ENCODE measurements at regions not wholly inside any gene's neighbourhood (a gene's known extent, or its start where the extent isn't known, plus 50 kb on each side); places are given as distances from the start of the nearest gene placed in this dataset.
"Not testable (repeated sequence)": the region's sequence is repeated elsewhere in the genome, so short reads cannot be mapped to it uniquely, and the experiment has no call there.

DNA sequence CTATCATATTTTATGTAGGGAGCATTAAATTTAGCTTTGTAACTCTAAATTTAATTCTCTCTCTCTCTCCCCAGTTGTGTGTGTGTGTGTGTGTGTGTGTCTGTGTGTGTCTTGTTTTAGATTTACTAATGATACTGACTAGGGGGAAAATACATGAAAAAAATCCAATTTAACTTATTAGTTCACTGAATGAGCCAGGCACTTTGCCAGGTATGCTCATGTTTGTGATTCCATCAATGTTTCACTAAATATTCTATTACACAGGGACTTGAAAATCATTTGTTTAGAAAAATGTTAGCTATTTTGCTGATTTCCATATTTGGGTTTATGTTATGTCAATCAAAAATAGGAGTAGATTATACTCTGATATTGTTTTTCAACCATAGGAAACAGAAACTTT is 203.7 kb upstream of the ZNF804A start:
- no peaks in the 10 kb centered on the region for H3K4me1 ChIP-seq (ENCODE audit: insufficient read depth, low read length)
- no peak overlapping the region for H2AFZ ChIP-seq (ENCODE audit: low read depth, low read length)
- no peaks in the 10 kb centered on the region for H3K27me3 ChIP-seq (ENCODE audit: insufficient read depth, low read length)
- H3K9me3 ChIP-seq (ENCODE audit: low read length), result no peaks in the 10 kb centered on the region
- no peak overlapping the region for H3K4me3 ChIP-seq (ENCODE audit: low read length)
- H3K36me3 ChIP-seq (ENCODE audit: insufficient read depth, low read length), result no peaks in the 10 kb centered on the region

DNA sequence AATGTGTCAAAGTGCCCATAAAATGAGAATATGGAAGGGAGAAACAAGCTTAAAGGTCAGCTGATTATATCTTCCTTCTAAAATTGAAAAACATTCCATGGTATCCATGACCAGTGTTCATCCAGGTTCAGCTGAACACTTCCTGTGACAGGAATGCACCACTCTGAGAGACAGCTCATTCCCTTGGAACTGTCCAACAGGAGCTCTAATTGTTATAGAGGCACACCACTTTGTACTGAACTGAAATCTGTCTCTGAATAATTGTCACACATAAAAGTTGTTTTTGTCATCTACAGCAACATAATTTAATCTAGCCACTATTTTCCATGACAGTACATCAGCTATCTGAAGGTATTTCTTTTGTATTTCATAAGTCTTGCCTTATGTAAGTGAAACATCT is 195.9 kb upstream of the ZNF804A start:
- no peaks in the 10 kb centered on the region for H3K36me3 ChIP-seq (ENCODE audit: insufficient read depth, low read length)
- H3K9me3 ChIP-seq (ENCODE audit: low read length), result no peaks in the 10 kb centered on the region
- no peak overlapping the region for H3K4me3 ChIP-seq (ENCODE audit: low read length)
- H3K27me3 ChIP-seq (ENCODE audit: insufficient read depth, low read length), result no peaks in the 10 kb centered on the region
- no peak overlapping the region for H2AFZ ChIP-seq (ENCODE audit: low read depth, low read length)
- H3K4me1 ChIP-seq (ENCODE audit: insufficient read depth, low read length), result peaks cover 2% of the 10 kb centered on the region

DNA sequence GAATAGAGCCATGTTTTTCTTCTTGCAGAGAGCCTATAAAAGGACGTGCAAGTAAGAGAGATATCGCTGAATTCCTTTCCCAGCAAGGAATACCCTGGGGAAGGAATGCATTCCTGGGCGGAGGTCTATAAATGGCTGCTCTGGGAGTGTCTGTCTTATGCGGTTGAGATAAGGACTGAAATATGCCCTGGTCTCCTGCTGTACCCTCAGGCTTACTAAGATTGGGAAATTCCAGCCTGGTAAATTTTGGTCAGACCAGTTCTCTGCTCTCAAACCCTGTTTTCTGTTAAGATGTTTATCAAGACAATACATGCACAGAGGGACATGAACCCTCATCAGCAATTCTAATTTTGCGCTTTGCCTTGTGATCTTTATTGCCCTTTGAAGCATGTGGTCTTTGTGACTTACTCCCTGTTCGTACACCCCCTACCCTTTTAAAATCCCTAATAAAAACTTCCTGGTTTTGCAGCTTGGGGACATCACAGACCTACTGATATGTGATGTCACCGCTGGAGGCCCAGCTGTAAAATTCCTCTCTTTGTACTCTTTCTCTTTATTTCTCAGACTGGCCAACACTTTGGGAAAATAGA is 191.2 kb upstream of the ZNF804A start:
- not testable (repeated sequence) for H3K4me1 ChIP-seq (ENCODE audit: insufficient read depth, low read length); H3K9me3 ChIP-seq (ENCODE audit: low read length); H3K27me3 ChIP-seq (ENCODE audit: insufficient read depth, low read length); H3K36me3 ChIP-seq (ENCODE audit: insufficient read depth, low read length)
- Histone ChIP-seq H3K4me3 (ENCODE audit: low read length) (peak overlapping the region; percentile 21), H2AFZ (ENCODE audit: low read depth, low read length) (peak overlapping the region; percentile 67)

DNA sequence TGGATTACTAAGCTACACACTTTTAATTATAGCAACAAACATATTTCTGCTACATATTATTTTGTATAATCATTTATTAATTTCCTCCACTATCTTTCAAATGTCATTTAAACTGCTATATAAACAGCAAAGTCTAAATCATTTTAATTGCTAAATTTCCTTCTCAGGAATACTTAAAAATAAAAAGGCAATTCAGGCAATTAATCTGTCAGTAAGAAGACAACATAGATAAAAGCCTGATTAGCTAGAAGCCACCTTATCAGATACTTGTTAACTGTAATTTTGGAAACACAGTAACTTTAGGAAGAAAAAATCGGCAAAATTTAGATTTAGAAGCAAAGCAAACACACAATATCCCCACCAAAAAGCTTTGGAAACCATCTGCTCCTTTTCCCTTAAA is 188.2 kb upstream of the ZNF804A start:
- Histone ChIP-seq H3K4me3 (ENCODE audit: low read length) (no peak overlapping the region), H2AFZ (ENCODE audit: low read depth, low read length) (no peak overlapping the region), H3K27me3 (ENCODE audit: insufficient read depth, low read length) (no peaks in the 10 kb centered on the region), H3K9me3 (ENCODE audit: low read length) (no peaks in the 10 kb centered on the region), H3K4me1 (ENCODE audit: insufficient read depth, low read length) (peaks cover 3% of the 10 kb centered on the region), H3K36me3 (ENCODE audit: insufficient read depth, low read length) (no peaks in the 10 kb centered on the region)

DNA sequence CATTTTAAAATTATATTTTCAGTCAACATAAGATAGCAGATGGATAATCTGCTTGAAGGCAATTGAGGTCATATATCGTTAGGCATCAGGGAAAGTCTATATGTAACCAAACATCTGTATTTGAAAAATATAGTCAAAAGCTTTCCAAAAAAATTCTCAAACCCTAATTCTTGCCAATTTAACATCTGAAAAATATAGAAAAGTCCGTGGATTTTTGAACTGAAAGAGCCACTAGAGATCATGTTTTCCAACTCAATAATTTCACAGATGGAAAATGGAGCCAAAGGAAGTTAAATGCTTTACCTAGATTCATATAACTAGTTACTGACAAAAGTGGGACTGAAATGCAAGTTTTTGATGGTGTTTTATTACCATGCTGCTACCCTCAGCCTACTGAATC is 185.1 kb upstream of the ZNF804A start:
- no peaks in the 10 kb centered on the region for H3K27me3 ChIP-seq (ENCODE audit: insufficient read depth, low read length)
- H3K4me1 ChIP-seq (ENCODE audit: insufficient read depth, low read length), result no peaks in the 10 kb centered on the region
- no peaks in the 10 kb centered on the region for H3K9me3 ChIP-seq (ENCODE audit: low read length)
- H3K4me3 ChIP-seq (ENCODE audit: low read length), result no peak overlapping the region
- H2AFZ ChIP-seq (ENCODE audit: low read depth, low read length), result no peak overlapping the region
- H3K36me3 ChIP-seq (ENCODE audit: insufficient read depth, low read length), result no peaks in the 10 kb centered on the region

DNA sequence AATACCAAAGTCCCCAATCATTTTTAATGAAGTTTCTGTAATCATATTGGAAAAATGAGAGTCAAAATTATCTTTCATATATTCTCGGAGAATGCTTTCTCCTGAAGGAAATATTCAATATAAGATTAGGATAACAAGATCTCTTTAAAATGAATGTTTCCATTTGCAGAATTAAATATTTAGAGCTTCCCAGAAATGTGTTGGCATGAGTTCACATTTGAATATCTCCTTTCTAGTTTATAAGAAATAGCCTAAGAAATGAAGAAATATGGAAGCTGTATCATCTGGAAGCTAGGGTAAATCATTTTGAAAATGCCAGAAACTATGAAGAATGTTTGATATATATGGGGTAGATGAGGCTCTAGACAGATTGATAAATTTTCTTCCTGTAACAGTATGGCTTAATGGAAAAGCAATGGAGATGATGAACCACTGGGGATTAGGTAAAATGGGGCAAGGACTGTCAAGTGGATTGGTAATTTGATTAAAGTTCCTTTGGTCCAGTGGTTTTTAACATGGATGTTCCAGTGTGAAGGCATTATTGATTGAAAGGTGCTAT is 184.6 kb upstream of the ZNF804A start:
- Histone ChIP-seq H3K9me3 (ENCODE audit: low read length) (no peaks in the 10 kb centered on the region), H3K27me3 (ENCODE audit: insufficient read depth, low read length) (no peaks in the 10 kb centered on the region), H3K36me3 (ENCODE audit: insufficient read depth, low read length) (no peaks in the 10 kb centered on the region), H3K4me3 (ENCODE audit: low read length) (no peak overlapping the region), H2AFZ (ENCODE audit: low read depth, low read length) (no peak overlapping the region), H3K4me1 (ENCODE audit: insufficient read depth, low read length) (no peaks in the 10 kb centered on the region)

DNA sequence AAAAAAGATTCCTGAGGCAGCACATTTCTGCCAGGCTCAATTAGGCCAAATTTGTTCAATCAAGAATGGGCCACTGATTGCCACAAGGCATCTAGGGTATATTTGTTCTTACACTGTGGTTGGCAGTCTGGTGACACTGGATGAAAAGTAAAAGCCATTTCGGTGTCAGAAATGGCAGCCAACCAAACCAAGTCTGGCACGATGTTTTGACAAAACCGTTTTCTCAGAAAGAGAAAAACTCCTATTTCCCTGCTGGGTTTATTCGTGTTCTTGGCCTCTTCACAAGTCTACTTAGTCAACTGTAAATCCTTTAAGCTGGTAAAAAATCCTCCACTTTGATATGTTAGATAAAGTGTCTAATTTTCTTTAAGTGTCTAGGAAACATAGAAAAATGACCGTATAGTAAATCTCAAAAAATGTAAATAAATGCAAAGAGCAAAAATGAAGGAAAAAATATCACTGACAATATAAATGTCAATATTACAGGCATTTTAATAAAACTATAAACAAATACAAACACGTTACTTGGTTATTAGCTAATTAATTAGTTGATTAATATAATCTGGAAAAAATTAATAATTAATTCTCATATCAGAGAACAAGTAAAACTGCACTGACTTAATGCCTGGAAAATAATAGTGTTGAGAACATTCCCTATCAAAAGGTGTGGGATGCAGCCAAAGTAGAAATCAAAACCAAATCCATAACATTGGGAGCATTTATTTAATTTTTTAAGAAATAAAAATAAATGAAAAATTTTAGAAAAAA is 182.0 kb upstream of the ZNF804A start:
- Histone ChIP-seq H3K27me3 (ENCODE audit: insufficient read depth, low read length) (no peaks in the 10 kb centered on the region), H2AFZ (ENCODE audit: low read depth, low read length) (no peak overlapping the region), H3K36me3 (ENCODE audit: insufficient read depth, low read length) (no peaks in the 10 kb centered on the region), H3K9me3 (ENCODE audit: low read length) (no peaks in the 10 kb centered on the region), H3K4me3 (ENCODE audit: low read length) (no peak overlapping the region), H3K4me1 (ENCODE audit: insufficient read depth, low read length) (no peaks in the 10 kb centered on the region)

DNA sequence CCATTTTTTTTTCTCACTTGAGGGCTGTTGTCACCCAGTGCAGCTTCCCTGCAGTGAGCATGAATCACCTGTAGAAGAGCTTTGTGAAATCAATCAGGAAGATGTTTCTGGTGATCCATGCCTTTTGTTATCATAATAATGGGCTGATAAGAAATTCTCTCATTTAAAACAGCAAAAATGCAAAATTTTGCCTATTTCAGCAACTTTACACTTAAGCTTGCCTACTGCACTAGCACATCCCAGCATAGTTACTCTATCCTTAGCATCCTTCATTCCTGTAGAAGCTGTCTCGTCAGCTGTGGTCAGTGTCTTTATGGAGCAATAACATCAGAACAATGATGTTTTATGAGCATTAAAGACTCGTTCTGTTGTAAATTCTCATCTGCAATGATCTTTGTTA is 178.6 kb upstream of the ZNF804A start:
- Histone ChIP-seq H3K9me3 (ENCODE audit: low read length) (no peaks in the 10 kb centered on the region), H2AFZ (ENCODE audit: low read depth, low read length) (no peak overlapping the region), H3K4me1 (ENCODE audit: insufficient read depth, low read length) (no peaks in the 10 kb centered on the region), H3K36me3 (ENCODE audit: insufficient read depth, low read length) (no peaks in the 10 kb centered on the region), H3K27me3 (ENCODE audit: insufficient read depth, low read length) (no peaks in the 10 kb centered on the region), H3K4me3 (ENCODE audit: low read length) (no peak overlapping the region)

DNA sequence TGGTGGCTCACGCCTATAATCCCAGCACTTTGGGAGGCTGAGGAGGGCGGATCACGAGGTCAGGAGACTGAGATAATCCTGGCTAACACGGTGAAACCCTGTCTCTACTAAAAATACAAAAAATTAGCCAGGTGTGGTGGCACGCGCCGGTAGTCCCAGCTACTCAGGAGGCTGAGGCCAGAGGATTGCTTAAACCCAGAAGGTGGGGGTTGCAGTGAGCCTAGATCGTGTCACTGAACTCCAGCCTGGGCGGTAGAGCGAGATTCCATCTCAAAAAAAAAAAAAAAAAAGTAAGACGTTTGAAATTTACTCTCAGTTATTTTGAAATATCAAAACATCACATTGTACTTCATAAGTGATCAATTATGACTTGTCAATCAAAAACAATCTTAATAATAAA is 176.9 kb upstream of the ZNF804A start:
- H2AFZ ChIP-seq (ENCODE audit: low read depth, low read length); H3K36me3 ChIP-seq (ENCODE audit: insufficient read depth, low read length); H3K4me1 ChIP-seq (ENCODE audit: insufficient read depth, low read length); H3K9me3 ChIP-seq (ENCODE audit: low read length); H3K27me3 ChIP-seq (ENCODE audit: insufficient read depth, low read length); H3K4me3 ChIP-seq (ENCODE audit: low read length): not testable (repeated sequence)

DNA sequence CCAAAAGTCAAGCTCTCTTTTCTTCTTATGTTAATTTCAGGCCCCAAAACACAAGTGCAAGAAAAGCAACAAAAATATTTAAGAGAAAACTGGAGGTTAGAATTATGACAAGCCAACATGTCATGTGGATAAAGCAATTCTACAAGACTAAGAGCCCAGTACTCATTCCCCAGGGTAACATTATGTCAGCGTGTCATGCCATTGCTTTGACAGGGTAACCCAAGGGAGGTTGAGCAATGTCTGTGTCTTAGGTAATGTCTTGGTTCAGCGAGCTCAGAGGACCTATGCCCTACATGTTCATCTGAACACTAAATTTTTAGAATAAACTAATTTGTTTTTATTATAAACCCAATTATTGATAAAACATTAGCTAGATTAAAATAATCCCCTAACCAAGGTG is 173.2 kb upstream of the ZNF804A start:
- no peak overlapping the region for H3K4me3 ChIP-seq (ENCODE audit: low read length)
- no peak overlapping the region for H2AFZ ChIP-seq (ENCODE audit: low read depth, low read length)
- no peaks in the 10 kb centered on the region for H3K4me1 ChIP-seq (ENCODE audit: insufficient read depth, low read length)
- no peaks in the 10 kb centered on the region for H3K36me3 ChIP-seq (ENCODE audit: insufficient read depth, low read length)
- H3K27me3 ChIP-seq (ENCODE audit: insufficient read depth, low read length), result no peaks in the 10 kb centered on the region
- no peaks in the 10 kb centered on the region for H3K9me3 ChIP-seq (ENCODE audit: low read length)

DNA sequence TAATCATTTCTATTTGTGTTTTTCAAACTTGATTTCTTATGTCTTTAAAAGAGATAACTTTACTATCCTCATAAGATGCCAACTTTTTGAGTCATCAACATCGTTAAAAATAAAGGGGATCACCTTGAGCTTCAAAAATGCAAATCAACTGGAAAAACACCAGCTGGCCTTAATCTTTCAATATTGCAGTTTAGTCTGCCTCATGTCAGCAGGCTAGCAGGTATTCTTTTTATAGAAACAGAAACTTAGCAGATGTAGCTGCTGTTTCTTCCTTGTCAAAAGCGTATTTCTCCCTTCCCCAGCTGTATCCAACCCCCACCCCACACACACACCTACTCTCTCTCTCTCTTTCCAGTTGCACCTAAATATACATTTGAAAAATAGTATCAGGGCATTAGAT is 154.1 kb upstream of the ZNF804A start:
- Histone ChIP-seq H3K9me3 (ENCODE audit: low read length) (no peaks in the 10 kb centered on the region), H2AFZ (ENCODE audit: low read depth, low read length) (no peak overlapping the region), H3K27me3 (ENCODE audit: insufficient read depth, low read length) (no peaks in the 10 kb centered on the region), H3K4me3 (ENCODE audit: low read length) (no peak overlapping the region), H3K4me1 (ENCODE audit: insufficient read depth, low read length) (no peaks in the 10 kb centered on the region), H3K36me3 (ENCODE audit: insufficient read depth, low read length) (no peaks in the 10 kb centered on the region)

DNA sequence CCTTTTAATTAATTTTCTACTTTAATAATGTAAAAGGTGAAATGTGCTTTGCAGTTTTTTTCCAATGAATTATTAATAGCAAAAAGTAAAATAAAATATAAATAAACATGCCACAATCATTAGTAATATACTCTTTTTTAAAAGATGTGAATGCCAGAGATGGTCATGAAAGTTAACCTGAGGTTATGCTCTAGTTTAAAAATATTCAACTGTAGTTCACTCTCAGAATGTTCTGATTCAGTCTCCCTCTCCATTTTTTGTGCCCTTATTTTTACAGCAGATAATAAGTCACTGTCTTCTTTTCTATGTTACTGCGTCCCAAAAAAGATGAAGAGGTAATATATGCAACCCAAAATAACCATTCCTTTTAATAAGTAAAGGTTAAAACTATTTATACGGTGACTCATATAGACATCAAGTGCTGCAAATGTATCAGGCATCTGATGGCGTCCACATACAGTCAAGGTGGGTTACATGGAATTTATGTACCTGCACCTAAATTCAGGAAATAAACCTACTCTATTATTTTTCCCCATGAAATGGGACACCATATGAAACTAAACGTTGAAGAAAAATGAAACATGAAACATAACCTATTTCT is 153.6 kb upstream of the ZNF804A start:
- Histone ChIP-seq H3K27me3 (ENCODE audit: insufficient read depth, low read length) (no peaks in the 10 kb centered on the region), H3K9me3 (ENCODE audit: low read length) (no peaks in the 10 kb centered on the region), H3K36me3 (ENCODE audit: insufficient read depth, low read length) (no peaks in the 10 kb centered on the region), H3K4me1 (ENCODE audit: insufficient read depth, low read length) (no peaks in the 10 kb centered on the region), H2AFZ (ENCODE audit: low read depth, low read length) (no peak overlapping the region), H3K4me3 (ENCODE audit: low read length) (no peak overlapping the region)

DNA sequence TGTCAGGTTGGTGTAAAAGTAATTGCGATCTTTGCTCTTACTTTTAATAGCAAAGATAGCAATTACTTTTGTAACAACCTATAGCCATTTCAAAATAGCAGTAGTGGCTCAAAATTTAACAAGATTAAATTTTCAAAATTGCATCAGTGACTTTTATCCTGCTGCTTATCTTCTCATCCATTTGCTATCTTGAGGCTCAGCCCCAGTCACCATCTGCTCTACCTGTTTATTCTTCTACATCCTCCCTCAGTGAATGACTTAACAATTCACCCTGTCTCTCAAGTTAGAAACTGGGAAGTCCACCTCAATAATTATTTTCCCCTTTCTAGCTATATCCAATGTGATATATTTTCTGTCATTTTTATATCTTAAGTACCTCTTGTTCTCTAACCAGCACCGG is 148.6 kb upstream of the ZNF804A start:
- H3K36me3 ChIP-seq (ENCODE audit: insufficient read depth, low read length), result no peaks in the 10 kb centered on the region

More for the DNA sequence above, 148.6 kb upstream of the ZNF804A start:
- no peaks in the 10 kb centered on the region for H3K27me3 ChIP-seq (ENCODE audit: insufficient read depth, low read length)
- no peak overlapping the region for H2AFZ ChIP-seq (ENCODE audit: low read depth, low read length)
- H3K4me1 ChIP-seq (ENCODE audit: insufficient read depth, low read length), result no peaks in the 10 kb centered on the region
- H3K9me3 ChIP-seq (ENCODE audit: low read length), result no peaks in the 10 kb centered on the region
- no peak overlapping the region for H3K4me3 ChIP-seq (ENCODE audit: low read length)

Measured in neuron (in vitro differentiated cells).